ENCODE measurements at regions not wholly inside any gene's neighbourhood (a gene's known extent, or its start where the extent isn't known, plus 50 kb on each side); places are given as distances from the start of the nearest gene placed in this dataset.
"Not testable (repeated sequence)": the region's sequence is repeated elsewhere in the genome, so short reads cannot be mapped to it uniquely, and the experiment has no call there.

- DNase-seq (ENCODE audit: low read depth in 2 of 2), result not testable (repeated sequence)
Measured at GRCh38 chr10:47626975-47627374, 103.5 kb upstream of the AGAP9 start.

- not testable (repeated sequence) for DNase-seq (ENCODE audit: low read depth in 2 of 2)
Measured at GRCh38 chr10:47622719-47623118, 99.3 kb upstream of the AGAP9 start.

GRCh38 chr10:47619300-47620012 is 96.0 kb upstream of the AGAP9 start:
- not testable (repeated sequence) for DNase-seq (ENCODE audit: low read depth in 2 of 2)

DNA sequence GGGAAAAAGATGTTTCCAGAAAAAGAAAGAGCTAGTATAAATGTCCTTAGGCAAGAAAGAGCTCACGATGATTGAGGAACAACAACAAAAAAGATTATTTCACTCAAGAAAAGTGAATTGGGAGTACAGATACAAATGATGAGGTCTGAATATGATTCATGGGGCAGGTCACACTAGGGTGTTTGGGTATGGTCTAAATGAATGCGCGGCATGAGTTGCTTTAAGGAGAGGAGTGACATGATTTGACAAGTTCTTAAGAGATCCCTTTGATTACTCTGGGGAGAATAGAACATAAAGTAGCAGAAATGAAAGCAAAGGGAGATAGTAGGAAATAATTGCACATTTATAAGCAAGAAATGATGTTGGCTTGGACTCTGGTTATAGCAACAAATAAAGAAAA is 85.9 kb upstream of the AGAP9 start:
- DNase-seq (ENCODE audit: low read depth in 2 of 2), result not testable (repeated sequence)

DNA sequence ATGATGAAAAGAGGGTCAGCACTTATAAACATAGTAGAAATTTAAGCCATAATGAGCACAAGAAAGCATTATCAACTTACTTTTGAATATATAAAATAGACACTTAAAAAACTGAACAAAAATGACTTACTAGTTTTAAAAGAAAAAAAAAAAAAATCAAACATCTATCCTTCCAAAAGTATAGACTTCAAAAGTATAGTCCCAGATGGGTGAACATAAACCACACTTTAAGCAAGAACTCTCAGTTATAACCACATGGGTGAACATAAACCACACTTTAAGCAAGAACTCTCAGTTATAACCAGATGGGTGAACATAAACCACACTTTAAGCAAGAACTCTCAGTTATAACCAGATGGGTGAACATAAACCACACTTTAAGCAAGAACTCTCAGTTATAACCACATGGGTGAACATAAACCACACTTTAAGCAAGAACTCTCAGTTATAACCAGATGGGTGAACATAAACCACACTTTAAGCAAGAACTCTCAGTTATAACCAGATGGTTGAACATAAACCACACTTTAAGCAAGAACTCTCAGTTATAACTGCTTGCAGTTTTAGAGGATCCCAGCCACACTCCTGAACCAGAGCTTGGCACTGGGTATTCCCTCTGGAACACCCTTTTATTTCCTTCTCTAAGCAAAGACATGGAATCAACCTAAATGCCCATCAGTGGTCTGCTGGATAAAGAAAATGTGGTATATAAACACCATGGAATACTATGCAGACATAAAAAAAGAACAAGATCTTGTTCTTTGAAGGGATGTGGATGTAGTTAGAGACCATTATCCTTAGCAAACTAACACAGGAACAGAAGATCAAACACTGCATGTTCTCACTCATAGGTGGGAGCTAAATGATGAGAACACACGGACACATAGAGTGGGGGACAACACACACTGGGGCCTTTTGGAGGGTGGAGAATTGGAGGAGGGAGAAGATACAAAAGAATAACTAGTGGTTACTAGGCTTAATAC is 82.6 kb upstream of the AGAP9 start:
- not testable (repeated sequence) for DNase-seq (ENCODE audit: low read depth in 2 of 2)

DNA sequence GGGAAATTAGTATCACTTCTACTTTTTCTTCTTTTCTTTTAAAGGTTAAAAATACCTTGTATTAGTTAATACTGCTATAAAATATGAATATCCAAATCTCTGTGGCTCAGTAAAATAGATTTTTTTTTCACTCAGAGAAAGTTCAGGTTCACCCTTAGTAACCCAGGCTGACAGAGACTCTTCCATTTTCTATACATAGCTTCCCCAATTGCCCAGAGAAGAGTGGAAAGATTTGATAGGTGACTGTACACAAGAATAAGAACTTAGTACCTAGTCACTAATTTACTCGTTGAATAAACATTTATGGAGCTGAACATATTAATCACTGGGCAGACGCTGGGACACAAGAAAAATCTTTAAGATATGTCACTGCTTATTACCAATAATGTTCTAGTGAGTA is 77.2 kb upstream of the AGAP9 start:
- DNase-seq (ENCODE audit: low read depth in 2 of 2), result not testable (repeated sequence)

GRCh38 chr10:47600127-47600526 is 76.7 kb upstream of the AGAP9 start:
- not testable (repeated sequence) for DNase-seq (ENCODE audit: low read depth in 2 of 2)

DNA sequence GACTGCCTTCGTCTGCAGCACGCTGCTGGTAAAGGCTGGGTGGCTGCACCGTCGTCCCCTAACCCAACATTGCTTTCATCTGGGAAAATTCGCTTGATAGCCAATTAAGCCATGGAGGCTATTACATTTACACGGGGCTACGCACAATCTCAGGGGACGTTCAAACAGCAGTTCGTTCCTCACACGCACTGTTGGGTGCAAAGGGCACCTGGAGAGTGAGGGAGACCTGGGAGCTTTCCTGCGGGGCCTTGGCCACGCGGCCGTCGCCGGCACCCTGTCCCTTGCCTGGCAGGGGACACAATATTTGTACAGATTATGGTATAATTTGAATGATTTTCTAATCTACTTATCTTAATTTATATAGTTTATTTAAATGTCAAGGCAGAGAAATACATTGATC is 76.2 kb upstream of the AGAP9 start:
- not testable (repeated sequence) for DNase-seq (ENCODE audit: low read depth in 2 of 2)

DNA sequence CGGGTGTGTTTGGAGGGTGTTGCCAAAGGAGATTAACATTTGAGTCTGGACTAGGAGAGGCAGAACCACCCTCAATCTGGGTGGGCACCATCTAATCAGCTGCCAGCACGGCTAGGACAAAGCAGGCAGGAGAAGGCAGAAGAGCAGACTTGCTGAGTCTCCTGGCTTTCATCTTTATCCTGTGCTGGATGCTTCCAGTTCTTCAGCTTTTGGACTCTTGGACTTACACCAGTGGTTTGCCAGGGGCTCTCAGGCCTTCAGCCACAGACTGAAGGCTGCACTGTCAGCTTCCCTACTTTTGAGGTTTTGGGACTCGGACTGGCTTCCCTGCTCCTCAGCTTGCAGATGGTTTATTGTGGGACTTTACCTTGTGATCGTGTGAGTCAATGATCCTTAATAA is 70.4 kb upstream of the AGAP9 start:
- DNase-seq (ENCODE audit: low read depth in 2 of 2), result not testable (repeated sequence)

DNA sequence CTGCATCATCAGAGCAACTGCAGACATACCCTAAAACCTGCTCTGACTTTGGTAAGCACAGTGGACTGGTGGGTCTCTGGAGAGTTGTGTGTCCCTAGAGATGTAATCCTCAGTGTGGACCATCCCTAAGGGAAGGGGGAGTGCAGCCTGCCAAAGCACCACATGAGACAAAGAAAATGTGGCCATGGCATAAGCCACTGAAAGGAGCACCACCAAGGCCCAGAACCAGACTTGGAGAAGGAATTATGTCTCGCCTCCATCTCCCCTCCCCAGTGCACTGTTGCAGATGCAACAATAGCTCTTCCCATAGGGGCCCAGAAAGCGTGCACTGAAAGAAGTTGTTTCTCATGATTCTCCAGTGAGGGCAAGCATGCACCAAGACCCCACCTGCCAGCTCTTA is 69.7 kb upstream of the AGAP9 start:
- not testable (repeated sequence) for DNase-seq (ENCODE audit: low read depth in 2 of 2)

DNA sequence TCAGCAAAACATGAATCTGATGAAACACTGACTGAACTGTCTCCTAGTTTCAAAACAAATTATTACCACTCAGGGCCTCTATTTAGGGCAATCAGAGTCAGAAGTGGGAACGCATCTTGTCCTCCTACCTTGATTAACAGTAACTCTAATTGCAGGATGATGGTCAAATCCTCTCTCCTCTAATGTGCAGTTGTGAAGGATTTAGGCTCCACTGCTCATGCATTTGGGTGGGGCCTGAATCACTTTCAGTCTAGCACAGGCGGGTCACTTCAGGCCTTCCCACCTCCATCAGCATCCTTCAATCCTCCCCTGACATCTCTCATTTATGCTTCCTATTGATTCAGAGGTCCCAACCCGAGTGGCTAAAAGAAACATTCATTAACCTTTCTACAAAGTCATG is 67.5 kb upstream of the AGAP9 start:
- not testable (repeated sequence) for DNase-seq (ENCODE audit: low read depth in 2 of 2)

GRCh38 chr10:47590534-47590933 is 67.1 kb upstream of the AGAP9 start:
- not testable (repeated sequence) for DNase-seq (ENCODE audit: low read depth in 2 of 2)

DNA sequence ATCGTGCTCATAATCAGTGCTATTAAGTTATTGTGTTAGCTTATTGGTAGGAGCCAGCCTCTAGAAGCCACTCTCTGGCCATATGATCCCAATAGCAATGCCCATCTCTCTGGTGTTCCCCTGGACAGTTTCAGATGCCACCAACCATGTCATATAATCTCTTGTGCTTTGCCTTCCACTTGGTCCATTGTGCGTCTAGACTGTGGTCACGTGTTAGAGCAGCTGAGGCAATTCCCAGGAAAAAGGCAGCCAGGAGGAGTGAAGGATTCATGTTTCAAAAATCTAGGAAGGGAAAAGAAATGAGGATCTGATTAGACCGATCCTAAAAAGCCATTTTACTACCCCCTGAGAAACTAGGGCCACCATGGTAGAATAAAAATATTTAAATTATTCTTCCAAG is 58.6 kb upstream of the AGAP9 start:
- DNase-seq (ENCODE audit: low read depth in 2 of 2), result not testable (repeated sequence)

DNA sequence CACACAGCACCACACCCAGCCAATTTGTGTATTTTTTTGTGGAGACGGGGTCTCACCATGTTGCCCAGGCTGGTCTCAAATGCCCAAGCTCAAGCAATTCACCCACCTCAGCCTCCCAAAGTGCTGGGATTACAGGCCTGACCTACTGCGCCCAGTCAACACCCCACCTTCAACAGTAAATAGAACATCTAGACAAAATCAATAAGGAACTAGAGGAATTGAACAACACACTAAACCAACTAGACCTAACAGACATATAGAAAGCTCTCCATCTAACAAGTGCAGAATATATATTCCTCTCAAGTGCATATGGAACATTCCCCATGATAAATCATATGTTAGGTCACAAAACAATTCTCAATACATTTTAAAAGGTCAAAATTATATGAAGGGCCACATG is 56.6 kb upstream of the AGAP9 start:
- not testable (repeated sequence) for DNase-seq (ENCODE audit: low read depth in 2 of 2)

DNA sequence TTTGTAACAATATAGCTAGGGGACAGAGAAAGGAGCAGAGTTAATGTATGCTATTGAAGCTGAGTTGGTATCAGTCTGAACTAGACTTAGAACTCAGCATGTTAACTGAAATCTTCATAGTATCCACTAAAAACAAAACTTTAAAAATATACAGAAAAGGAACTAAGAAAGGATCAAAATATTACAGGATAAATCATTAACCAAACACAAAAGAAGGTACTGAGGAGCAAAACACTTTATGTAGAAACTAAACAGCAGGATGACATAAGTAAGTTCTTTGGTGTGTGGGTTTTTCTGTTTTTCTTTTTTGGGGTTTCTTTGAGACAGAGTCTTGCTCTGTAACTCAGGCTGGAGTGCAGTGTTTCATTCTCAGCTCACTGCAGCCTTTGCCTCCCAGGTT is 55.1 kb upstream of the AGAP9 start:
- DNase-seq (ENCODE audit: low read depth in 2 of 2), result not testable (repeated sequence)

Data from stimulated activated CD4-positive, alpha-beta T cell treated with anti-CD3 and anti-CD28 coated beads, Interleukin-4, amount 100 ng/mL, for 48 hours (primary cell).